Forelimb muscle (tissue), 1 donor: ENCODE measurements at regions not wholly inside any gene's neighbourhood (a gene's known extent, or its start where the extent isn't known, plus 50 kb on each side); places are given as distances from the start of the nearest gene placed in this dataset.

Experiments used
- DNase-seq: peaks from one replicate; pipeline ENCODE4 v3.0.0-alpha.2; 2013; ENCODE audit warnings: low read depth

GRCh38 chr12:130074661-130075406 is 87.4 kb upstream of the FZD10 start:
- no peak for DNase-seq

- no peak for DNase-seq
Observed at GRCh38 chr12:130075497-130076076, 86.7 kb upstream of the FZD10 start.

GRCh38 chr12:130076126-130076525 is 86.1 kb upstream of the FZD10 start:
- DNase-seq: no peak

GRCh38 chr12:130076752-130077151 is 85.5 kb upstream of the FZD10 start:
- DNase-seq: no peak

GRCh38 chr12:130078852-130079251 is 83.4 kb upstream of the FZD10 start:
- DNase-seq: no peak

GRCh38 chr12:130079279-130079678 is 83.0 kb upstream of the FZD10 start:
- DNase-seq: no peak

- no peak for DNase-seq
Observed at GRCh38 chr12:130080205-130080604, 82.1 kb upstream of the FZD10 start.

GRCh38 chr12:130081117-130081805 is 81.0 kb upstream of the FZD10 start:
- DNase-seq: no peak

GRCh38 chr12:130083002-130083401 is 79.3 kb upstream of the FZD10 start:
- no peak for DNase-seq

GRCh38 chr12:130083734-130084133 is 78.5 kb upstream of the FZD10 start:
- no peak for DNase-seq

GRCh38 chr12:130084359-130084758 is 77.9 kb upstream of the FZD10 start:
- DNase-seq: no peak

GRCh38 chr12:130086248-130086647 is 76.0 kb upstream of the FZD10 start:
- DNase-seq: peak; percentile 26

GRCh38 chr12:130086797-130087196 is 75.5 kb upstream of the FZD10 start:
- DNase-seq: no peak

- DNase-seq: no peak
Observed at GRCh38 chr12:130087222-130087621, 75.0 kb upstream of the FZD10 start.

- DNase-seq: no peak
Observed at GRCh38 chr12:130088504-130088903, 73.8 kb upstream of the FZD10 start.

GRCh38 chr12:130090542-130090941 is 71.7 kb upstream of the FZD10 start:
- no peak for DNase-seq

GRCh38 chr12:130093380-130093779 is 68.9 kb upstream of the FZD10 start:
- DNase-seq: no peak

- no peak for DNase-seq
Observed at GRCh38 chr12:130097342-130097741, 64.9 kb upstream of the FZD10 start.

GRCh38 chr12:130097798-130098255 is 64.4 kb upstream of the FZD10 start:
- DNase-seq: no peak

- no peak for DNase-seq
Observed at GRCh38 chr12:130098301-130099005, 63.8 kb upstream of the FZD10 start.

GRCh38 chr12:130100634-130101362 is 61.5 kb upstream of the FZD10 start:
- no peak for DNase-seq

GRCh38 chr12:130101370-130101769 is 60.9 kb upstream of the FZD10 start:
- DNase-seq: no peak
